ENCODE measurements at regions not wholly inside any gene's neighbourhood (a gene's known extent, or its start where the extent isn't known, plus 50 kb on each side); places are given as distances from the start of the nearest gene placed in this dataset.
"Not testable (repeated sequence)": the region's sequence is repeated elsewhere in the genome, so short reads cannot be mapped to it uniquely, and the experiment has no call there.

GRCh38 chr5:24265306-24265705 lies 379.5 kb downstream of the CDH10 start:
- no peaks in the 10 kb centered on the region for H3F3A ChIP-seq (ENCODE audit: insufficient read depth, low read length)
- H3K27me3 ChIP-seq (ENCODE audit: insufficient read depth, low read length): no peaks in the 10 kb centered on the region
- no peak overlapping the region for H2AFZ ChIP-seq (ENCODE audit: low read length)
- H3K9me3 ChIP-seq (ENCODE audit: low read length): no peaks in the 10 kb centered on the region
- TF ChIP-seq EZH2 (IDR thresholded peaks at IDR 0.05; ENCODE audit: borderline replicate concordance, low read length): no peak
- no peak for TF ChIP-seq CTCF (IDR thresholded peaks at IDR 0.05; ENCODE audit: low read length)
- no peaks in the 10 kb centered on the region for H3K36me3 ChIP-seq (ENCODE audit: insufficient read depth, low read length)
- no peak overlapping the region for H3K4me2 ChIP-seq (ENCODE audit: low read length)
- no peaks in the 10 kb centered on the region for H3K79me2 ChIP-seq (ENCODE audit: insufficient read depth, low read length)
- H3K4me3 ChIP-seq (ENCODE audit: low read depth, low read length, poor library complexity, severe bottlenecking): no peak overlapping the region
- no peaks in the 10 kb centered on the region for H3K4me1 ChIP-seq (ENCODE audit: insufficient read depth, low read length, severe bottlenecking)
- no peak overlapping the region for H3K9ac ChIP-seq (ENCODE audit: low read length)
- H4K20me1 ChIP-seq (ENCODE audit: insufficient read depth, low read length): no peaks in the 10 kb centered on the region
- H3K27ac ChIP-seq (ENCODE audit: low read depth, low read length, poor library complexity, severe bottlenecking): no peak overlapping the region
- no peaks in the 10 kb centered on the region for H3K9me2 ChIP-seq (ENCODE audit: low read depth, low read length)

- Histone ChIP-seq H3F3A (ENCODE audit: insufficient read depth, low read length) (no peaks in the 10 kb centered on the region), H4K20me1 (ENCODE audit: insufficient read depth, low read length) (no peaks in the 10 kb centered on the region), H3K4me2 (ENCODE audit: low read length) (no peak overlapping the region), H3K79me2 (ENCODE audit: insufficient read depth, low read length) (no peaks in the 10 kb centered on the region), H3K27me3 (ENCODE audit: insufficient read depth, low read length) (no peaks in the 10 kb centered on the region), H3K36me3 (ENCODE audit: insufficient read depth, low read length) (no peaks in the 10 kb centered on the region), H3K9ac (ENCODE audit: low read length) (no peak overlapping the region), H2AFZ (ENCODE audit: low read length) (no peak overlapping the region), H3K27ac (ENCODE audit: low read depth, low read length, poor library complexity, severe bottlenecking) (no peak overlapping the region), H3K4me1 (ENCODE audit: insufficient read depth, low read length, severe bottlenecking) (no peaks in the 10 kb centered on the region), H3K9me3 (ENCODE audit: low read length) (no peaks in the 10 kb centered on the region), H3K9me2 (ENCODE audit: low read depth, low read length) (no peaks in the 10 kb centered on the region), H3K4me3 (ENCODE audit: low read depth, low read length, poor library complexity, severe bottlenecking) (no peak overlapping the region)
- no peak for TF ChIP-seq CTCF (IDR thresholded peaks at IDR 0.05; ENCODE audit: low read length)
- TF ChIP-seq EZH2 (IDR thresholded peaks at IDR 0.05; ENCODE audit: borderline replicate concordance, low read length): no peak
Observed at GRCh38 chr5:24268482-24269056, 376.2 kb downstream of the CDH10 start.

GRCh38 chr5:24271702-24272118 lies 373.1 kb downstream of the CDH10 start:
- H2AFZ ChIP-seq (ENCODE audit: low read length); H3K36me3 ChIP-seq (ENCODE audit: insufficient read depth, low read length); H3K4me2 ChIP-seq (ENCODE audit: low read length); H3K4me3 ChIP-seq (ENCODE audit: low read depth, low read length, poor library complexity, severe bottlenecking); H3K27ac ChIP-seq (ENCODE audit: low read depth, low read length, poor library complexity, severe bottlenecking); H3K79me2 ChIP-seq (ENCODE audit: insufficient read depth, low read length); H4K20me1 ChIP-seq (ENCODE audit: insufficient read depth, low read length); H3K4me1 ChIP-seq (ENCODE audit: insufficient read depth, low read length, severe bottlenecking); H3K9ac ChIP-seq (ENCODE audit: low read length); H3K9me3 ChIP-seq (ENCODE audit: low read length); H3F3A ChIP-seq (ENCODE audit: insufficient read depth, low read length); H3K9me2 ChIP-seq (ENCODE audit: low read depth, low read length); H3K27me3 ChIP-seq (ENCODE audit: insufficient read depth, low read length): not testable (repeated sequence)

GRCh38 chr5:24272741-24273140 lies 372.0 kb downstream of the CDH10 start:
- H3K4me1 ChIP-seq (ENCODE audit: insufficient read depth, low read length, severe bottlenecking): no peaks in the 10 kb centered on the region
- H3K9me2 ChIP-seq (ENCODE audit: low read depth, low read length): no peaks in the 10 kb centered on the region
- H3K27ac ChIP-seq (ENCODE audit: low read depth, low read length, poor library complexity, severe bottlenecking): no peak overlapping the region
- H3K4me2 ChIP-seq (ENCODE audit: low read length): no peak overlapping the region
- no peaks in the 10 kb centered on the region for H4K20me1 ChIP-seq (ENCODE audit: insufficient read depth, low read length)
- no peaks in the 10 kb centered on the region for H3K79me2 ChIP-seq (ENCODE audit: insufficient read depth, low read length)
- no peak for TF ChIP-seq CTCF (IDR thresholded peaks at IDR 0.05; ENCODE audit: low read length)
- TF ChIP-seq EZH2 (IDR thresholded peaks at IDR 0.05; ENCODE audit: borderline replicate concordance, low read length): no peak
- no peak overlapping the region for H3K4me3 ChIP-seq (ENCODE audit: low read depth, low read length, poor library complexity, severe bottlenecking)
- H3F3A ChIP-seq (ENCODE audit: insufficient read depth, low read length): no peaks in the 10 kb centered on the region
- no peaks in the 10 kb centered on the region for H3K36me3 ChIP-seq (ENCODE audit: insufficient read depth, low read length)
- no peak overlapping the region for H3K9ac ChIP-seq (ENCODE audit: low read length)
- H3K9me3 ChIP-seq (ENCODE audit: low read length): no peaks in the 10 kb centered on the region
- H3K27me3 ChIP-seq (ENCODE audit: insufficient read depth, low read length): no peaks in the 10 kb centered on the region
- no peak overlapping the region for H2AFZ ChIP-seq (ENCODE audit: low read length)
